D721Med (cell line): ENCODE measurements at regions not wholly inside any gene's neighbourhood (a gene's known extent, or its start where the extent isn't known, plus 50 kb on each side); places are given as distances from the start of the nearest gene placed in this dataset.

Experiments used
- DNase-seq: peaks from one replicate; pipeline ENCODE4 v3.0.0; 2011; ENCODE audit warnings: low spot score; ENCODE audit not compliant: insufficient read length
- FAIRE-seq: peaks from 2 replicates; lab custom pipeline; 2011; peaks lifted over from hg19 to GRCh38; lab: Jason Lieb, UNC
- TF ChIP-seq, protein P1 (sequence below): IDR thresholded peaks from 2 replicates; pipeline ENCODE4 v1.5.1; 2012; ENCODE audit warnings: mild to moderate bottlenecking, control low read depth; ENCODE audit not compliant: insufficient read depth; ENCODE audit errors: missing control alignments

DNA sequence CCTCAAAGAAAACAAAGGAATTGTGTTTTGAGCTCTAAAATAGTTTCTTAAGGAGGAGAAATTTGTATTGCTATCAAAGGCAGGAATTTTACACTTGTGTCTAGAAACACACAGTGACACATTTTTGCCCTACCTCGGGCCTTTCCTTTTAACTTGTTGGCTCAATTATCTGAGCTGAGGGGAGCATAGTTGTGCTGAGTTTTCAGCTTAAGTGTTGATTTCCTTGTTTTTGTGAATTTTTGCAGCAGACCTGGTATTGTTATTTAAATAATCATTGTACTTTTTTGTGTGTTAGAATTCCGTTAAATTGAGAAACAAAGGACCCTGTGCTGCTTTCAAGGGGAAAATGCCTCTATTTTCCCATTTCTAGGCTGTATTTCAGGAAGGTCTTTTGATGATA lies 249.7 kb downstream of the CD83 start:
- DNase-seq (no peak), FAIRE-seq (no peak)

DNA sequence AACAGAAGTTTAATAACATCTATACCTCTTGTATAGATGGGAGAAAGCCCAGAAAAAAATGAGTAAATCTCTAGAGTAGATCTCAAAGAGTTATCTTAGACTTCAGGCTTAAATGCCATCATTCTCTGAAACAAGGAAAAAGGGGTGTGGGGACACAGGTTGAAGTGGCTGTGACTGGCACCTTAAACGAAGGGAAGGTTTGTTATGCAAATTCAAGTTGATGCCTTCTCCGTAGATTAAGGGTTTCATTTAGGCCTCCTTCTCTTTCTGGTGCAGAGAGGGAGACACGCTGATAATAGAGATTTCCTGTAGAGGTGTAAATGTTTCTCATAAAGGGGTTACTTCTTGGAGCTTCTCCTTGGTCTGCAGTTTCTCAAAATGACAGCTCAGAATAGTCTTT lies 252.1 kb downstream of the CD83 start:
- TF ChIP-seq, protein P1, sequence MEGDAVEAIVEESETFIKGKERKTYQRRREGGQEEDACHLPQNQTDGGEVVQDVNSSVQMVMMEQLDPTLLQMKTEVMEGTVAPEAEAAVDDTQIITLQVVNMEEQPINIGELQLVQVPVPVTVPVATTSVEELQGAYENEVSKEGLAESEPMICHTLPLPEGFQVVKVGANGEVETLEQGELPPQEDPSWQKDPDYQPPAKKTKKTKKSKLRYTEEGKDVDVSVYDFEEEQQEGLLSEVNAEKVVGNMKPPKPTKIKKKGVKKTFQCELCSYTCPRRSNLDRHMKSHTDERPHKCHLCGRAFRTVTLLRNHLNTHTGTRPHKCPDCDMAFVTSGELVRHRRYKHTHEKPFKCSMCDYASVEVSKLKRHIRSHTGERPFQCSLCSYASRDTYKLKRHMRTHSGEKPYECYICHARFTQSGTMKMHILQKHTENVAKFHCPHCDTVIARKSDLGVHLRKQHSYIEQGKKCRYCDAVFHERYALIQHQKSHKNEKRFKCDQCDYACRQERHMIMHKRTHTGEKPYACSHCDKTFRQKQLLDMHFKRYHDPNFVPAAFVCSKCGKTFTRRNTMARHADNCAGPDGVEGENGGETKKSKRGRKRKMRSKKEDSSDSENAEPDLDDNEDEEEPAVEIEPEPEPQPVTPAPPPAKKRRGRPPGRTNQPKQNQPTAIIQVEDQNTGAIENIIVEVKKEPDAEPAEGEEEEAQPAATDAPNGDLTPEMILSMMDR, result no peak
- no peak for FAIRE-seq
- no peak for DNase-seq

More for the DNA sequence above, 249.7 kb downstream of the CD83 start:
- TF ChIP-seq, protein P1, result no peak

DNA sequence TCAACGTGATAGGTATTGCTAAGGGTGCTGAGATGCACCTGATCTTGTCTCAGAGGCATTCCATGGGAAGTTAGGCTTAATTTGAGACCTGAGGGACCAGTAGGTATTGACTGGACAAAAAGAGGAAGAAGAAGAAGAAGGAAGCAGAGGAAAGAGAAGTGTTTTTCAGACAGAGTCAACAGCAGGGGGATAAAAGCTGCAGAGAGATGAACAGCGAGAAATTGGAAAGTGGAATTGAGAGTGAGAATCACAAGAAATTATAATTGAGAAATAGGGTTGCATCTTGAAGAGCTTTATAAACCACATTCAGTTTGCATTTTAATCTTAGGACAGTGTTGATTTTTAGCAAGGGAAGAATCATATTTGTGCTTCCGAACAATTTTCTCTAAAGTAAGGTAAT lies 254.0 kb downstream of the CD83 start:
- no peak for FAIRE-seq
- DNase-seq, result no peak
- TF ChIP-seq, protein P1, result no peak

DNA sequence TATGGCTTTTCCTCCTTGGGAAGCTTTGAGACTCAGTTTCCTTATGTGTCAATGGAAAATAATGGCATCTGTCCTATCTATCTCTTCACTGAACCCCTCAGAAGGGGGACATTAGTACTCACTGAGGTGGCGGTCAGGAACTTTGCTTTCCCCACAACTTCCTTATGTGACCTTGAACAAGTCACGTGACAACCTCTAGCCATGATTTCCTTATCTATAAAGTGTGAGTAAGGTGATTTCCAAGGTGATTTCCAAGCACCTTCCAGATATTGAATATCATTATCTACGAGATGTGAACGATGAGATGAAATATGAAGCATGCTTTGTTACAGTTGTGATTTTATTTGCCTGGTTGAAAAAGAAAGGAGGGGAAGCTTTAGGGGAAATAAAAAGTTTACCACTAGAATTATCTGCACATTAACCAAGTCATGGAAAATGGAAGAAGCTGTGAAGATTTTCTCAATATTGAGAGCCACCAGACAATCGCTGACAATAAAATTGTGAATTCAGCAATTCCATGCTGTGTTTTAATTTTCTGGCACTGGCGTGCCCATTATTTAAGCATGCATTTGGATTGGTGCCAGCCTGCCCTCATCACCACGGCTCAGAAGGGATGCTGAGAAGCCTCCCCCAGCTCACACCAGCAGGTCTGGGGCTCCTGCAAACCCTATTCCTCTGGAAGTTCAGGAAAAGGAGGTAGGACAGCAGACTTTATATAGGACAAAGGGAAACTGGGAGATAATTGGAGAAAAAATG lies 255.3 kb downstream of the CD83 start:
- TF ChIP-seq, protein P1, result no peak
- FAIRE-seq (no peak), DNase-seq (no peak)

DNA sequence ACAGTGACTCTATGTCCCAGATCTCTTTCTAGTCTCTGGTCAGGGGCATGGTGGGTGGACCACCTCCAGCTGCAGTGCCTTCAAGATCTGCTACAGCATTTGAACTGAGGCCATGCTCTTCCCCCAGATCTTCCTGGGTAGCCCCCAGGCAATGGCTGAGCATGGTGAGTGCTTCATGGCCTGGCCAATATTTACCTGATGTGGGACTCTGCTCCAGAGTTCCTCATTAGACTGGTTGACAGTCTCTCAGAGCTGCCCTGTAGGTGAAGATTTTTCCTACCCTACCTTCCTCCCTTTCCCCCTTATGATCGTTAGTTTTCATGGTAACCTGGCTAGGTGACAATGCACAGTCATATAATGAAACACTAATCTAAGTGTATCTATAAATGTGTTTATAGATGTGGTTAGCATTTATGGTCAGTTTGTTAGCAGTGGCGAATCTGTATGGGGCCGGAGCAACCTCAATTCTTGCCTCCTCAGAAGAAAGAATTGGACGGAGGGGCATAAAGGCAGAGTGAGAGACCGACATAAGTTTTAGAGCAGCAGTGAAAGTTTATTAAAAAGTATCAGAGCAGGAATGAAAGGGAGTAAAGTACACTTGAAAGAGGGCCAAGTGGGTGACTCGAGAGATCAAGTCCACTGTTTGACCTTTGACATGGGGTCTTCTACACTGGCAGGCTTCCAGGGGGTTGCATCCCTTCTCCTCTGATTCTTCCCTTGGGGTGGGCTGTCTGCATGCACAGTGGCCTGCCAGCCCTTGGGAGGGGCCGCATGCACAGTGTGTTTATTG lies 256.3 kb downstream of the CD83 start:
- FAIRE-seq (no peak), DNase-seq (no peak)
- TF ChIP-seq, protein P1, result no peak

DNA sequence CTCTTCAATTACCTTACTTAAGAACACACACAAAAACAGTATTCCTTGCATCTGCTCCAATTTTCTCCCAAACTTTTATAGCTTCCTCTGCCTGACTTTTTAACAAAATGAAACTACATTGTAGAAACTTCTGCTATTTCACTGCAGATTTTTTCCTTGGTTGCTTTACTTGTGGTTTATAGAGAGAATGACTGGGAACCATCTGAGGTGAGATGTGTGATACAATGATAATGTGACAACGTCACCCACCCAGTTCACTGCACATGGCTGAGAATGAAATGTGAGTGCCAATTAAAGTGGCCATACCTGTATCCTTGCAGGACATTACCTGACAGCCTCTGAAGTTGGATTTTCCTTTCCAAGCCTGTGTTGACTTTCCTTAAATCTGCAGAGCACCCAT lies 258.4 kb downstream of the CD83 start:
- DNase-seq (no peak), FAIRE-seq (no peak)

More for the DNA sequence above, 258.4 kb downstream of the CD83 start:
- TF ChIP-seq, protein P1, result no peak
